ENCODE measurements at regions not wholly inside any gene's neighbourhood (a gene's known extent, or its start where the extent isn't known, plus 50 kb on each side); places are given as distances from the start of the nearest gene placed in this dataset.

GRCh38 chr2:9097892-9098291 is 94.4 kb upstream of the MBOAT2 start:
- H4K20me1 ChIP-seq (ENCODE audit: control insufficient read depth, extremely low read depth, insufficient read depth, low read length): no peaks in the 10 kb centered on the region
- DNase-seq (ENCODE audit: low read depth in 2 of 2): no peak
- no peaks in the 10 kb centered on the region for H3K27me3 ChIP-seq (ENCODE audit: control insufficient read depth, insufficient read depth, low read length)
- no peak overlapping the region for H2AFZ ChIP-seq (ENCODE audit: low read length)
- H3K4me3 ChIP-seq (replicated peaks in 1 of 4; ENCODE audit: control extremely low read depth in 1 of 4, insufficient read depth in 1 of 4, low read depth in 3 of 4, low read length in 4 of 4): no peak overlapping the region
- H3K27ac ChIP-seq (ENCODE audit: insufficient read depth, low read length): no peak overlapping the region
- H3K4me1 ChIP-seq (ENCODE audit: control insufficient read depth, extremely low read depth, insufficient read depth, low read length): peaks cover 13% of the 10 kb centered on the region
- TF ChIP-seq CTCF (conservative IDR thresholded peaks at IDR 0.05 in 1 of 2, IDR thresholded peaks at IDR 0.05 in 1 of 2; ENCODE audit: low read depth in 1 of 2, low read length in 2 of 2) (no peak), EZH2 (IDR thresholded peaks at IDR 0.05; ENCODE audit: low read length, missing control alignments) (no peak)
- H3K9me3 ChIP-seq (ENCODE audit: control insufficient read depth, insufficient read depth, low read depth, low read length): no peaks in the 10 kb centered on the region
- H3K4me2 ChIP-seq (ENCODE audit: extremely low read depth, insufficient read depth, low read length): no peak overlapping the region
- H3K9ac ChIP-seq (ENCODE audit: insufficient read depth, low read length): no peak overlapping the region
- H3K79me2 ChIP-seq (ENCODE audit: control insufficient read depth, insufficient read depth, low read length): no peaks in the 10 kb centered on the region
- H3K36me3 ChIP-seq (ENCODE audit: control insufficient read depth, insufficient read depth, low read length): no peaks in the 10 kb centered on the region

DNA sequence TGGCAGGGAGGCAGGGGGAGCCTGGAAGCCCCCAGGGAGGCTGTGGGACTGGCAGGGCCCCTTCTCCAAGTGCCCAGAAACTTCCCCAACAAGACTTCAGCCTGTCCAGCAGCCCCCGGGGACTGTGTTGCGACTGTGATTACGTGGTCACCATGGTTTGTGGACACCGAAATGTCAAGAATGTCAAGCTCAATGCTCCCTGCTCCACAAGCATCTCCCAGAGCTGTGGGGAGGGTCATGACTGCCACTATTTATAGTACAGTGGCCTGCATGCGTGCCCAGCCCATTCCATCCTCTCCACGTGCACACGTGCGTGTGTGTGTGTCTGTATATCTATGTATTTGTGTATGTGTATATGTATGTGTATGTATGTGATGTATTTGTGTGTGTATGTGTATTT is 93.8 kb upstream of the MBOAT2 start:
- no peaks in the 10 kb centered on the region for H4K20me1 ChIP-seq (ENCODE audit: control insufficient read depth, extremely low read depth, insufficient read depth, low read length)
- H3K4me3 ChIP-seq (replicated peaks in 1 of 4; ENCODE audit: control extremely low read depth in 1 of 4, insufficient read depth in 1 of 4, low read depth in 3 of 4, low read length in 4 of 4): no peak overlapping the region
- H3K9me3 ChIP-seq (ENCODE audit: control insufficient read depth, insufficient read depth, low read depth, low read length): no peaks in the 10 kb centered on the region
- no peak overlapping the region for H3K27ac ChIP-seq (ENCODE audit: insufficient read depth, low read length)
- no peaks in the 10 kb centered on the region for H3K36me3 ChIP-seq (ENCODE audit: control insufficient read depth, insufficient read depth, low read length)
- no peaks in the 10 kb centered on the region for H3K79me2 ChIP-seq (ENCODE audit: control insufficient read depth, insufficient read depth, low read length)
- no peak for DNase-seq (ENCODE audit: low read depth in 2 of 2)
- no peak overlapping the region for H3K9ac ChIP-seq (ENCODE audit: insufficient read depth, low read length)
- H3K4me1 ChIP-seq (ENCODE audit: control insufficient read depth, extremely low read depth, insufficient read depth, low read length): peaks cover 10% of the 10 kb centered on the region
- TF ChIP-seq CTCF (conservative IDR thresholded peaks at IDR 0.05 in 1 of 2, IDR thresholded peaks at IDR 0.05 in 1 of 2; ENCODE audit: low read depth in 1 of 2, low read length in 2 of 2): no peak
- no peak for TF ChIP-seq EZH2 (IDR thresholded peaks at IDR 0.05; ENCODE audit: low read length, missing control alignments)
- H3K4me2 ChIP-seq (ENCODE audit: extremely low read depth, insufficient read depth, low read length): no peak overlapping the region
- no peaks in the 10 kb centered on the region for H3K27me3 ChIP-seq (ENCODE audit: control insufficient read depth, insufficient read depth, low read length)
- H2AFZ ChIP-seq (ENCODE audit: low read length): peak overlapping the region; percentile 6

- Histone ChIP-seq H3K4me3 (replicated peaks in 1 of 4; ENCODE audit: control extremely low read depth in 1 of 4, insufficient read depth in 1 of 4, low read depth in 3 of 4, low read length in 4 of 4) (no peak overlapping the region), H3K27ac (ENCODE audit: insufficient read depth, low read length) (no peak overlapping the region), H3K9ac (ENCODE audit: insufficient read depth, low read length) (no peak overlapping the region), H2AFZ (ENCODE audit: low read length) (no peak overlapping the region), H3K9me3 (ENCODE audit: control insufficient read depth, insufficient read depth, low read depth, low read length) (no peaks in the 10 kb centered on the region), H4K20me1 (ENCODE audit: control insufficient read depth, extremely low read depth, insufficient read depth, low read length) (no peaks in the 10 kb centered on the region), H3K79me2 (ENCODE audit: control insufficient read depth, insufficient read depth, low read length) (no peaks in the 10 kb centered on the region), H3K36me3 (ENCODE audit: control insufficient read depth, insufficient read depth, low read length) (no peaks in the 10 kb centered on the region), H3K4me2 (ENCODE audit: extremely low read depth, insufficient read depth, low read length) (no peak overlapping the region), H3K4me1 (ENCODE audit: control insufficient read depth, extremely low read depth, insufficient read depth, low read length) (peaks cover 10% of the 10 kb centered on the region), H3K27me3 (ENCODE audit: control insufficient read depth, insufficient read depth, low read length) (no peaks in the 10 kb centered on the region)
- TF ChIP-seq EZH2 (IDR thresholded peaks at IDR 0.05; ENCODE audit: low read length, missing control alignments): no peak
- TF ChIP-seq CTCF (conservative IDR thresholded peaks at IDR 0.05 in 1 of 2, IDR thresholded peaks at IDR 0.05 in 1 of 2; ENCODE audit: low read depth in 1 of 2, low read length in 2 of 2): no peak
- DNase-seq (ENCODE audit: low read depth in 2 of 2): no peak
Measured at GRCh38 chr2:9096761-9097160, 93.3 kb upstream of the MBOAT2 start.

Data from fibroblast of lung (primary cell).